HG03097 (cell line): ENCODE measurements at regions not wholly inside any gene's neighbourhood (a gene's known extent, or its start where the extent isn't known, plus 50 kb on each side); places are given as distances from the start of the nearest gene placed in this dataset.
"Not testable (repeated sequence)": the region's sequence is repeated elsewhere in the genome, so short reads cannot be mapped to it uniquely, and the experiment has no call there.

Source experiments
- ATAC-seq: cut with Tn5 transposase; IDR thresholded peaks from one replicate; pipeline ENCODE4 v1.9.1; 2021; ENCODE audit not compliant: unreplicated experiment, low FRiP score

DNA sequence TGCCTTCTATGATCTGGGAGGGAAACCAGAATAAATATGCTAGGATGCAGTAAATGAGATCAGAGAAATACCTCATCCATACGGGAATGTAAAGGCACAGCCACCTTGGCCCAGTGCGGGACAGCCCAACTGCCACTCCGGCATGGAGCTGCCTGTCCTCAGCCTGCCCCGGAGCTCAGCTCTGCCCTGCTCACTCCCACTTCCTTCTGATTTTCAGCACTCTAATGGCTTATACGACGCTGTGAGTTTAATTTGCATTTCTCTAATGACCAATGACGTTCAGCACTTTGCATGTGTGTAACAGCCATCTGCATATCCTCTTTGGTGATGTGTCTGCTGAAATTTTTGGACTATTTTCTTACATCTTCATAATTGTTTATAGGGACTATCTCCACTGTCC lies 172.5 kb upstream of the RAB6C start:
- no peak for ATAC-seq

DNA sequence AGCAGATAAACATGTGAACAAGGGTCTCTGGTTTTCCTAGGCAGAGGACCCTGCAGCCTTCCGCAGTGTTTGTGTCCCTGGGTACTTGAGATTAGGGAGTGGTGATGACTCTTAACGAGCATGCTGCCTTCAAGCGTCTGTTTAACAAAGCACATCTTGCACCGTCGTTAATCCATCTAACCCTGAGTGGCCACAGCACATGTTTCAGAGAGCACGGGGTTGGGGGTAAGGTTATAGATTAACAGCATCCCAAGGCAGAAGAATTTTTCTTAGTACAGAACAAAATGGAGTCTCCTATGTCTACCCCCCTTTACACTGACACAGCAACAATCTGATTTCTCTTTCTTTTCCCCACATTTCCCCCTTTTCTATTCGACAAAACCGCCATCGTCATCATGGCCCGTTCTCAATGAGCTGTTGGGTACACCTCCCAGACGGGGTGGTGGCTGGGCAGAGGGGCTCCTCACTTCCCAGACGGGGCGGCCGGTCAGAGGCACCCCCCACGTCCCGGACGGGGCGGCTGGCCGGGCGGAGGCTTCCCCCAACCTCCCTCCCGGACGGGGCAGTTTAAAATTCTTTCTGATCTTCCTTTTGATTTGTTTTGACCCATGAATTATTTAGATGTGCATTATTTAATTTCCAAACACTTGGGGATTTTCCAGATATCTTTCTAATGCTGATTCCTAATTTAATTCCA lies 171.7 kb upstream of the RAB6C start:
- ATAC-seq: not testable (repeated sequence)

DNA sequence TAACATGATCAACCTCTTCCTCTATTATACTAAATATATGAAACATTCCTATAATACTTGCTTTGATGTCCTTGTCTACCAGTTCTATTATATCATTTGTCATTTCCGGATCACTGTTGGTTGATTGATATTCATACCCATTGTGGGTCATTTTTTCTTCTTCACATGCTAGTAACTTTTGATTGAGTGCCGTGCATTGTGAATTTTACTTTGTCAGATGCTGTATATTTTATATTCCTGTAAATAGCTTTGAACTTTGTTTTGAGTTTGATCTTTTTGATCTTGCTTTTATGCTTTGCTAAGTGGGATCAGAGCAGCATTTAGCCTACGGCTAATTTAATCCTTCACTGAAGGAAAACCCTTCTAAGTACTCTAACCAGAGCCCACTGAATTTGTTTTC lies 168.9 kb upstream of the RAB6C start:
- no peak for ATAC-seq

DNA sequence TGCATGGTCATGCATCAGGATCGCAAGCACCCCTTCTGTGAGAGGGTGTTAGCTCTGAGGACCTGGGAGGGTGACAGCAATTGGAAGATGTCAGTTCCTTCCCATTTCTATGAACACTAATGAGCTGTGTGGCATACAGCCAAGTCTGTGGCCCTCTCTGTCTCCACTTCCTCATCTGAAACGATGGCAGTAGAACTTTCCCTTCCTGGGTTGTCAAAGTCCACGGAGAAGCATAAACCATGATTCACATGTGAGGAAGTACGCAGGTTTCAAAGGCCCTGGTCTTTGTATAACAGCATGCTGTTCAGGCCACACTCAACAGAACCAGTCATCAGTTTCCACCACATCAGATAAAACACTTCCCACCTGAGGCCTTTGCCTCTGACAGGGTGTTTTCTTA lies 167.4 kb upstream of the RAB6C start:
- no peak for ATAC-seq

DNA sequence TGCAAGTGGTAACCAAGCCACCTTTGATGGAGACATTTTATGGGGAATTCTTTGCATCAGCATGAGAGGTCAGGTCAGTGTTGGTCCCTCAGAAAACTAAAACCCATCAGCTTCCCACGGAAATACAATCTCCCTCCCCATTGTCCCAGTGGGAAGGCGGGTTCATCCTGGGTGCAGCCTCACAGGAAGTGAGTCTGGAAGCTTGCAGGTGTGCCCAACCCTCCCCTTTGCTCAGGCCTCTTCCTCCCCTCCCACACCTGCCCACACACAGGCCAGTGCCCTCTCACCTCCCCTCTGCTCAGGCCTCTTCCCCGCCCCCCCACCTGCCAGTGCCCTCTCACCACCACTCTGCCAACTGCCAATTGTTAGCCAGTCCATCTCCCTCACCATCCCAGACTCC lies 166.8 kb upstream of the RAB6C start:
- ATAC-seq: no peak

DNA sequence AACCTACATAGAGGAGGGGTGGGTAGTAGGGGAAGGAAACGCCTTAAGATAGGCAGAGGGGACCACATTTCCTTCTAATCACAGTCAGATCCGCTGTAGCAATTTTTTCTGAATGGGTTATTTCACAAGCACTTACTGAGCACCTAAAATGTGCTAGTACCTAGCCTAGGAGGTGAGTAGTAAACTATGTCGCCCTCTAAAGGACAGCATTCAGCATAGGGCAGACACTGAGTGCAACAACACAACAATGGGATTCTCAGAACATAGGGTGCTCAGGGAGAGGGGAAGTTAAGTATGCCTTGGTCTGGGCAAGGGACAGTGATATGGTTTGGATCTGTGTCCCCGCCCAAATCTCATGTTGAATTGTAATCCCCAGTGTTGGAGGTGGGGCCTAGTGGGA lies 166.1 kb upstream of the RAB6C start:
- no peak for ATAC-seq

DNA sequence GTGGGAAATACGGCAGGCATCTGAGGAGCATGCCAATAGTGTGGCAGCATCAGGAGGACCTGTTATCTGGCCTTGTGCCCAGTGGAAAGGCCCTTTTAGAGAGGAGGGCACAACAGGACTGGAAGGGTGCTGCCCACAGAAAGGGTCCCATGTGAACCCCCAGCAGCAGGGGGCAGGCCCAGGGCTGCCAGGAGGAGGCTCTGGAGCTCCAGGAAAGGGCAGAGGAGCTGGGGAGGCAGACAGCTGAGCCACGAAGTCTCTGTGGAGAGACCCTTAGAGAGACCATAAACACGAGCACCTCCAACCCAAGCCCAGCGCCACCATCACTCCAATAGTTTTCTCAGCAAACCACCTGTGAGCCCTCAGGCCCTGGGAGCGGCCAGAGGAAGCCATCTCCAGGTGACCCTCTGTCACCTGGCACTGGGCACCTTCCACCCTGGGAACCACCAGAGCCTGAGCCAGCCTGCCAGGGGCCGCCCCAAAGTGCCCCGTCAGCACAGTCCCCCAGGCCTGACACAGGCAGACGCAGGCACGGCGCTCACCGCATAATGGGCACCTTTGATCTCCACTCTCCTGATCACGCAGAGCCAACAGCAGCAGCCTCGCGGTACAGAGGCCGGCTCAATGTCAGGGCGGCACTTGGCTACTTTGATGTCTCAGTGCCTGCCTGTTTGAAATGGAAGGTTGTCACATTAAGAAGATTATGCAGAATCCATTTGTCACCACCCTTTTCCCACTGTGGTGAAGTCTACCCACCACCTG lies 162.5 kb upstream of the RAB6C start:
- no peak for ATAC-seq

DNA sequence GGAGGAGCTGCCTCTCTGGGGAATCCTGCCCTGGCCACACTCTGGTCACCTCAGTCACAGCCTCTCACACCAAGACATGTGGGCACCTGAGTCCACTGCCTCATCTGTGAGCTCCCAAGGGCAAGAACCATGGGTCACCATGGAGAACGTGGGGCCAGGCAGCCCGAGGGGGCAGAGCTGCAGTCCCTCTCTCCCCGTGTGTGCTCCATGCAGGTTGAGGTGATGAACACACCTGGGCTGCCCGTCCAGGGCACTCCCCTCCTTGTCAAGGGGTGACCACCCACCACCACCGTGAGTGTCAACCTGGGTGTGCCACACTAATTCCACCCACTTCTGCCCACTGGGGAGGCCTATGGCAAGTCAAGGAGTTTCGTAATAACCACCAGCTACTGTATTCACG lies 159.6 kb upstream of the RAB6C start:
- ATAC-seq: no peak

DNA sequence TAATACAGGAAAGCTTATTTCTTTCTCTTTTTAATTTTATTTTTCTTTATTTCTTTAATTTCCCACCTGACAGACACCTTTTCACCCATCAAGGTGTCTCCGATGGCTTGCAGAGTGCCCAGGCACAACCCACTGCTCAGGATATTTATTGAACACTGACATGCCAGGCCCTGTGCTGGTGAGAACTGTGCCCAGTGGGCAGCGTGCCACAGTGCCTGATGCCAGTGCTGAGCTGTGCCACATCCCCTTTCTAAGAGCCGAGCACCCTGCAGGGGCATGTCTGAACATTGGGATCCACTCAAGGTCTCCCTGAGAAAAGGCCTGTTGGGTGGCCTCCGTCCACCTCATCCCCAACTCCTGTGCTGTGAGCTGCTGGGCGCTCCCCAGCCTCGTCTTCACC lies 158.6 kb upstream of the RAB6C start:
- no peak for ATAC-seq

DNA sequence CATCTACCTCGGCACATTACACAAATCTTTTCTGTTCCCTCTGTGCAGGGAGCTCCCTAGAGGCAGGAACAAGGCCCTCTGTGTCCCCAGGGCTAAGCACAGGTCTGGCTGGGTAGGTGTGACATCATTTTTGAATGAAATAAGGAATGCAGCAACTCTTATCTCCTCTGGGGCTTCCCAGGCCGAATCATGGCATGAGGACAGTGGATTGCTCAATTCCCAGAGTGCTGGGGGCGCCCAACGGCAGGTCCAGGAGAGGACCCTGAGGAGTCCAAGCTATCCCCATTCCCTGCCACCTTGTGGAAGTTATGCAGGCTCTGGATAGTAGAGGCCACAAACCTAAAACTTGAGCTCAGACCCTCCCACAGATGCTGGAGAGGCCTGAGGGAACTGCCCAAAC lies 158.0 kb upstream of the RAB6C start:
- ATAC-seq: no peak

DNA sequence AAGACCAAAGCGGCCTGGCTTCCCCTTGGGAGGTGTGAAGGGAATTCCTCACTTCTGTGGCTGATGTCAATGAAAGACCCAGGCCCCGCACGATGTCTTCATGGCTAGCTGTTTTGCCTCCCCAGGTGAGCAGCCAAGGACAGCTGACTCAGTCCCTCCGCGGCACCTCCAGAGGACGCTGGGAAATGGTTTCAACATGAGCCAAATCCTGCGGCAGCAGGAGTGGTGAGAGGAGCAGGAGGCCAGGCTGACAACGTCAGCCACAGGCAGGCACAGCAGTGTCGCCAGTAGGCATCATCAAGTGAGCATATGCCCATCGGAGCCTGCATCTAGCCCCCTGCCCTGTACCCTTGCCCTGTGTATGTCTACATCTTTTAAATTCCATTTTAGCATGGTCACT lies 156.4 kb upstream of the RAB6C start:
- ATAC-seq: no peak

DNA sequence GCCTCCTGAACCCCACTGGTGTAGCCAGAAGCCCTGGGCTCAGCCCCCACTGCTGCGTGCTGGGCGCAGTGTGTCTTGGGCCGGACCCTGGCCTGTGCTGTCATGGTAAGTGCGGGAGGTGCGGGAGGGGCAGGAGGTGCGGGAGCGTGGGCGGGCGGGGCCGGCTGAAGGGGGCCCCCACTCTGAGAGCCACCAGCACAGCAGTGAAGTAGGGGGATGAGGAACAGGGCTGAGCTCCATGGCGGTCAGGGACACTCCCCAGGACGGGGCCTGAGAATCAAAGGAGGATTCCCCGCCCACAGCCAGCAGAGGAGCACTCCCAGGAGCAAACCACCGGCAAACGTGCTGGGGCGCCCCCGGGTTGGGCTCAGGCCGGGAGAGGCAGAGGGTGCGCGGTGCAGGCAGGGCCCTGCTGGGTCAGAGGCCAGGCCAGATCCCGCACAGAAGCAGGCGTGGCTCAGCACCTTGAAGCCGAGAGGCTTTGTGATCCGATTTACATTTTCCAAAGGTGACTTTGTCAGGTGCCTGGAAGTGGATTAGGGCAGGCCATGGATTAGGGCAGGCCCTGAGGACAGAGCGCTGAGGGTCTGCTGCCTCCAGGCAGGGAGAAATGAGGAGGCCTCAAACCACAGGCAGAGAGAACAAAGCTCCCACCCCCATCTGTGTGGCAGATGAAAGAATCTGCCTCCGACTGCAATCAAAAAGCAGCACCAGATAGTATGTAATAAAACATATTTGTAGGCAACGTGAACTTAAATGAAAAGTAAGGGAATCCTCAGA lies 152.0 kb upstream of the RAB6C start:
- no peak for ATAC-seq

DNA sequence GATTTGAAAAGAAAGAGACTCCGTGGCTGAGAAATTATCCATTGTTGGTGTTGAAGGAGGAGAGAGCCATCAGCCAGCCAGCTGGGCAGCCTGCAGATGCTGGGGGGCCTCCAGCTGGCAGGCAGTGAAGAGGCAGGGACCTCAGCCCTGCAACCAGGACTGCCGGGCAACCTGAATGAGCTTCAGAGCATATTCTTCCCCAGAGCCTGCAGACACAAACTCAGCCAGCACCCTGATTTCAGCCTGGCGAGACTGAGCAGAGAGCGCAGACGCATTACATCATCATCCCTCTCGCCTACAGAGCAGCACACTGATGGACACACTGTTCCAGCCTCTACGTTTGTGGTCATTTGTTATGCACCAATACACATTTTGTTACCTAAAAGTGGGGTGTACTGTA lies 150.7 kb upstream of the RAB6C start:
- ATAC-seq: no peak

DNA sequence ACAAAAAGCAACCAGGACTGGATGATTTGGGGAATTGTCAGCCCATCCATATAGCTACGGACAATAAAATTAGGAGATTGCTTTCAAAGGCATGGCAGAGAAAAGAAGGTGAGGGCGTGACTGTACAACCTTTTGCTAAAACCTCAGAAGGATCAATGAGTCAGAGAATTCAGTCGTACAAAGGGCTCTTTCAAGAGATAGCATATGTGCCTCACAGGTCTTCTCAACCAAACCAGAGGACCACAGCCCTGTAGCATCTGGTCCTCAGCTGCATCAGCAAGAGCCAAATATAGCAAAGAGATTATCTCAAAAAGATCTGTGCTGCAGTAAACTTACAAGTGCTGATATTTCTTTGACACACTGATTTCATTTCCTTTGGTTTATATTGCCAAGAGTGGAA lies 149.9 kb upstream of the RAB6C start:
- ATAC-seq: no peak

DNA sequence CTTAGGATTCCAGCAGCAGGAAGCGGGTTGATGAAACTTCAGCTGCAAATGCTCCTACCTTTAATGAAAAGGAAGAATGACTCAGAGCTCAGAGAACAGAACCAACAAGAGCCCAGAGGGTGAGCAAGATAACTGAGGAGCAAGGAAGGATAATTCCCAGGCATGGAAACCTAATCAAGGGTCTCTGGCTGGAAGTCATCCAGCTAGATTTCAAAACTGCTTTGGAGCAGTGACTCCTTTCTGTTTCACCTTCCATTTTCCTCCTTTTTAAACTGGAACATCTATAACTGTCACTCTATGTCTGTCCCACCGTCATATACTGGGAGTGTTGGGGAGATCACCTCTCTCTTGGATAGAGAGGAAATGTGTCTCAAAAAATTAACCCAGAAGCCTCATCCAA lies 148.4 kb upstream of the RAB6C start:
- no peak for ATAC-seq

DNA sequence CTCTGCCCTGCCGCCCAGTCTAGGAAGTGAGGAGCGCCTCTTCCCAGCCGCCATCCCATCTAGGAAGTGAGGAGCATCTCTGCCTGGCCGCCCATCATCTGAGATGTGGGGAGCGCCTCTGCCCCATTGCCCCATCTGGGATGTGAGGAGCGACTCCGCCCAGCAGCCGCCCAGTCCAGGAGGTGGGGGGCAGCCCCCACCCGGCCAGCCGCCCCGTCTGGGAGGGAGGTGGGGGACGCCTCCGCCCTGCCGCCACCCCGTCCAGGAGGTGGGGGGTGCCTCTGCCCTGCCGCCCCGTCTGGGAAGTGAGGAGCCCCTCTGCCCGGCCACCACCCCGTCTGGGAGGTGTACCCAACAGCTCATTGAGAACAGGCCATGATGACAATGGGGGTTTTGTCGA lies 146.0 kb upstream of the RAB6C start:
- ATAC-seq: not testable (repeated sequence)

DNA sequence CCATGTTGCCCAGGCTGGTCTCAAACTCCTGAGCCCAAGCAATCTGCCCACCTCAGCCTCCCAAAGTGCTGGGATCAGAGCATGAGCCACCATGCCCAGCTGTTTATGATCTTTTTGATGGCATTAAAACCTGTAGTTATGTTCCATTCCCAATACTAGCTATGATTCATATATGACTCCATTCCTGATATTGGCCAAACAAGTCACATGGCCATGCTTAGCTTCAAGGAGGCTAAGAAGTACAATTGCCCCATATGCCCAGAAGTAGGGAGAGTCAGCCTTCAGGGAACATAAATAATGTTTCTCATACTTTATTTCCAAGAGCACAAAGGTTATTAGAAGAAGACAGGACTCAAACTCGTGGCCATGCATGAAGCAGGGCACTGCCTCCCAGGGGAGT lies 132.4 kb upstream of the RAB6C start:
- ATAC-seq: no peak

DNA sequence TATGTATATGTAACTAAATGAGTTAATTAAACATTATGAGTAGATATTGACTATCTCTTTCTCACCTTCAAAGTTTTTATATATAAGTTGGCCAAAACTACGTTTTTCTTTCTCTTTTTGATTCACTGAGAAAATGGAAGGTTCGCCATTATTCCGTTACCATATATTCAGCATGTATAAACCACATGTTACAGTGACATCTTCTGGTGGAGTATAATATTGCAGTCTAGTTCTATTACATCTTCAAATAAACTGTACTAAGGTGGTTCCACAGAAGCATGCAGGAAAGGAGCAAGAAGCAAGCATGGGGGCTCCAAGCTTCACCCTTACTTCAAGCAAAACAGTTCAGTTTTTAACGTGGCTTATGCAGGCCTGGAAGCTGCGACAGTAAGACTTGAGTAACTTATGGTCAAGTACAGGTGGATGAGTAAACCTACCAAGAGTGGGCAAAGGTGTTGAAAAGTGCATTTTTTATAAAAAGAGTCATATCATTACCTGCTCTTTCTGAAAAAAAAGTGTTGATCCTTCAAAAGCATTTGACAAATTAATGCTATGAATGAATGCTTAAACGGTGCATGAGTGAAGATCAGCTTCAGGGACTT lies 129.8 kb upstream of the RAB6C start:
- peak; percentile 65 for ATAC-seq

DNA sequence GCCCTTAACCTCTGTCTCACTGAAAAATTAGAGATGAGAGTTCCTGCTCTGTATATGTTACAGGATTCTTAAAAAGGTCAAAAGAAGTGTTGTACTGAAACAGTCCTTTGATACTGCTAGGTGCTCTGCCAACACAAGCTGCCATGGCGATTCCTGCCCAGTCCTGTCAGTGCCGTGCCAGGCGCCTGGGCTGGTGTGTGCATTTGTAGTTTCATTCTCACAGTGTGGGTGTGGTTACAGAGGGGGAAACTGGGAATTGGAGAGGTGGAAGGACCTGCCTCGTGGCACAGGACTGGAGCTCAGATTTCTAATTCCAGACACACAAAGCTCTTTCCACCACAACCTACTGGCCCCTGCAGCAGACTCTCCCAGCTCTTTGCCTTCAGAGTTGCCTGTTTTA lies 122.3 kb upstream of the RAB6C start:
- no peak for ATAC-seq

DNA sequence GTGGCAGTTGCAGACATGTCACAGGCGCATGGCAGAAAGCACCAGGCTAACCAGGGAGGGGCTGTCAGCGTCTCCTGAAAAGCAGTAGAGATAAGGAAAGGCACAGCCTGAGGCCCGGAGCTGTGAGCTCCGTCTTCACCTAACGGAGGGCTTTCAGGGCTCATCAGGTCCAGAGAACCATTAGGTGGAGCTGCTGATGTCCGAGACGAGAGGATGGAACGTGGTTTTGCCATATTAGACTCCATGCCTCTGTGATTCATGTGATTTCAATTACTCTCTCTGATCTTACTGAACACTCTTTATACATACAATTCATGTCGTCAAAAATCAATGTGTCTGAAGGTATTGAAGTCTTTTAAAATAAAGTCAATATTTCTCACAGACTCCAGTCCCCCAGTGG lies 120.3 kb upstream of the RAB6C start:
- no peak for ATAC-seq

DNA sequence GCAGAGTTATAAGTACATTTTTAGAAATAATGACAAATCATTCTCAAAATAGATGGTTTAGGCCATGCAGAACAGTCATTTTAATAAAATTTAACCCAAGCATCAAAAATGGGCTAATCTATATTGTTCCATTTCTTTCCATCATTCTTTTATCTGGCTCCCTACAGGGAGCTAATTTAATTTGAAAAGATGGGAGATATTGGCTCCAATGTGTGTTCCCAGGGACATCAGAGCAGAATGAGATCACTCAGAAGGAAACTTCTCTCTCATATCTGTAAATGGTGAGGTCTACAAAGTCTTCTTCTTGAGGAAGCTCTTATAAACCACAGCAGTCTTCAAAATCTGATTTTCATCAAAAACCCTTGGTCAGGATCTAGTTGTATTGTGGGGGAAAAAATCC lies 119.4 kb upstream of the RAB6C start:
- no peak for ATAC-seq
